ENCODE measurements at regions not wholly inside any gene's neighbourhood (a gene's known extent, or its start where the extent isn't known, plus 50 kb on each side); places are given as distances from the start of the nearest gene placed in this dataset.

- no peak for TF ChIP-seq TCF4 (CRISPR knock-in tag; IDR thresholded peaks at IDR 0.05; ENCODE audit: borderline replicate concordance)
- TF ChIP-seq ZFP3 (CRISPR knock-in tag; IDR thresholded peaks at IDR 0.05), result no peak
- TF ChIP-seq ARNTL (CRISPR knock-in tag; IDR thresholded peaks at IDR 0.05; ENCODE audit: borderline replicate concordance, low read depth), result no peak
- TF ChIP-seq CREB5 (CRISPR knock-in tag; IDR thresholded peaks at IDR 0.05; ENCODE audit: low read depth), result no peak
Measured at GRCh38 chr4:30952526-30953219, 232.5 kb downstream of the PCDH7 start.

Data from SK-N-SH treated with all-trans-retinoic acid at 6 μM for 48 hours (cell line).